ENCODE measurements at regions not wholly inside any gene's neighbourhood (a gene's known extent, or its start where the extent isn't known, plus 50 kb on each side); places are given as distances from the start of the nearest gene placed in this dataset.

DNA sequence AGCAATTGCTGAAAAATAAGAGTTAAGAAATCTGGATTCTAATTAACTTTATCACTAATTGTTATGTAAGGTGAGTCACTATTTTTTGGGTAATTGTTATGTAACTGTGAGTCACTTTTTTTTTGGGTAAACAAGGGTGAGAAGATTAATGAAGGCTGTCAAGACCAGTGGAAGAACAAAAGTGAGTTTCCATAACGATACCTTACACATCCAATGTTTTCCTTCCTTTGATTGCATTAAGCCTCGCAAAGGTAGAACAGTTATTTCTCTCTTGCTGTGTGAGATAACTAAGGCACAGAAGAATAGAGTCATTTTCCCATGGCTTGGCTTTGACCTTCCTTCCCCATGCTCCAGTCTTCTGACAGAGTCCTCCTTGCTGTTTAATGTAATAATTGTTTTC lies 374.7 kb downstream of the DDX10 start:
- Mint-ChIP-seq H3K4me3 (no peak overlapping the region), H3K27me3 (ENCODE audit: low read depth in 2 of 2) (peaks cover 8 to 14% of the 10 kb centered on the region in 2 donors), H3K9me3 (no peaks in the 10 kb centered on the region), H3K4me1 (no peaks in the 10 kb centered on the region), H3K27ac (no peak overlapping the region), H3K36me3 (no peaks in the 10 kb centered on the region)
- TF ChIP-seq, protein P1, sequence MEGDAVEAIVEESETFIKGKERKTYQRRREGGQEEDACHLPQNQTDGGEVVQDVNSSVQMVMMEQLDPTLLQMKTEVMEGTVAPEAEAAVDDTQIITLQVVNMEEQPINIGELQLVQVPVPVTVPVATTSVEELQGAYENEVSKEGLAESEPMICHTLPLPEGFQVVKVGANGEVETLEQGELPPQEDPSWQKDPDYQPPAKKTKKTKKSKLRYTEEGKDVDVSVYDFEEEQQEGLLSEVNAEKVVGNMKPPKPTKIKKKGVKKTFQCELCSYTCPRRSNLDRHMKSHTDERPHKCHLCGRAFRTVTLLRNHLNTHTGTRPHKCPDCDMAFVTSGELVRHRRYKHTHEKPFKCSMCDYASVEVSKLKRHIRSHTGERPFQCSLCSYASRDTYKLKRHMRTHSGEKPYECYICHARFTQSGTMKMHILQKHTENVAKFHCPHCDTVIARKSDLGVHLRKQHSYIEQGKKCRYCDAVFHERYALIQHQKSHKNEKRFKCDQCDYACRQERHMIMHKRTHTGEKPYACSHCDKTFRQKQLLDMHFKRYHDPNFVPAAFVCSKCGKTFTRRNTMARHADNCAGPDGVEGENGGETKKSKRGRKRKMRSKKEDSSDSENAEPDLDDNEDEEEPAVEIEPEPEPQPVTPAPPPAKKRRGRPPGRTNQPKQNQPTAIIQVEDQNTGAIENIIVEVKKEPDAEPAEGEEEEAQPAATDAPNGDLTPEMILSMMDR (IDR thresholded peaks at IDR 0.05), result no peak
- no peaks in the 10 kb centered on the region for H3K4me1 ChIP-seq (ENCODE audit: control insufficient read depth, insufficient read depth, low read length)
- no peaks in the 10 kb centered on the region for H3K36me3 ChIP-seq (ENCODE audit: control insufficient read depth, insufficient read depth, low read length)
- DNase-seq, result no peak
- H3K27me3 ChIP-seq (ENCODE audit: control insufficient read depth, insufficient read depth, low read length), result no peaks in the 10 kb centered on the region
- no peak overlapping the region for H3K27ac ChIP-seq (ENCODE audit: low read length)
- intact Hi-C loops (cut with micrococcal nuclease), result no loop called here
- no peaks in the 10 kb centered on the region for H3K9me3 ChIP-seq (ENCODE audit: control insufficient read depth, insufficient read depth, low read length)
- WGBS (ENCODE audit: insufficient coverage), result no CpG with 5 or more reads among the region's 2 CpGs
- ATAC-seq, result no peak
- no peak overlapping the region for H3K4me3 ChIP-seq (ENCODE audit: low read length)

GRCh38 chr11:109040303-109040702 lies 375.4 kb downstream of the DDX10 start:
- intact Hi-C loops (cut with micrococcal nuclease), result no loop called here
- Histone ChIP-seq H3K4me1 (ENCODE audit: control insufficient read depth, insufficient read depth, low read length) (no peaks in the 10 kb centered on the region), H3K9me3 (ENCODE audit: control insufficient read depth, insufficient read depth, low read length) (no peaks in the 10 kb centered on the region), H3K36me3 (ENCODE audit: control insufficient read depth, insufficient read depth, low read length) (no peaks in the 10 kb centered on the region), H3K4me3 (ENCODE audit: low read length) (no peak overlapping the region), H3K27ac (ENCODE audit: low read length) (no peak overlapping the region), H3K27me3 (ENCODE audit: control insufficient read depth, insufficient read depth, low read length) (no peaks in the 10 kb centered on the region)
- no peak for DNase-seq
- Mint-ChIP-seq H3K4me3 (no peak overlapping the region), H3K27me3 (ENCODE audit: low read depth in 2 of 2) (peaks cover 8 to 14% of the 10 kb centered on the region in 2 donors), H3K27ac (no peak overlapping the region), H3K36me3 (no peaks in the 10 kb centered on the region), H3K4me1 (no peaks in the 10 kb centered on the region), H3K9me3 (no peaks in the 10 kb centered on the region)
- ATAC-seq, result no peak
- 88% methylated on average over 3 of the region's 3 CpGs for WGBS (ENCODE audit: insufficient coverage)
- TF ChIP-seq, protein P1 (IDR thresholded peaks at IDR 0.05), result no peak

DNA sequence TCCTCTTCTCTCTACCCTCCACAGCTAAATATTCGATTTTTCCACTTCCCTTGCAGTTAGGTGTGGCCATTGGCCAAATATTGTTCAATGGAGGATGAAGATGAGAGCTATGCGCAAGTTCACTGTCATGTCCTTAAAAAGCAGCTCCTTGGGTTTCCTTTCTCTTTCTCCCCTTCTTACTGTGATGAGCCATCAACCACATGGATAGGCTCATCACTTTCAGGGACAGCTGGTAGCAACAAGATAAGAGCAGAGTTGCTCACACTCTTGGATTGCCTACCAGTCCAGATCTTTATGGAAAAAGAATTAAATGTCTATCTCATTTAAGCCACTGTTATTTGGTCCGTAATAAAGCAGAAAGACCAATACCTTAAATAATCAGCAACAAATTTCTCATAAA lies 377.0 kb downstream of the DDX10 start:
- intact Hi-C loops (cut with micrococcal nuclease), result no loop called here
- H3K27ac ChIP-seq (ENCODE audit: low read length), result no peak overlapping the region
- DNase-seq, result no peak
- Mint-ChIP-seq H3K9me3 (no peaks in the 10 kb centered on the region), H3K4me3 (no peak overlapping the region), H3K36me3 (no peaks in the 10 kb centered on the region), H3K4me1 (no peaks in the 10 kb centered on the region), H3K27ac (no peak overlapping the region), H3K27me3 (ENCODE audit: low read depth in 2 of 2) (peaks cover 6 to 14% of the 10 kb centered on the region in 2 donors)
- TF ChIP-seq, protein P1 (IDR thresholded peaks at IDR 0.05), result no peak
- no peaks in the 10 kb centered on the region for H3K27me3 ChIP-seq (ENCODE audit: control insufficient read depth, insufficient read depth, low read length)
- no peaks in the 10 kb centered on the region for H3K36me3 ChIP-seq (ENCODE audit: control insufficient read depth, insufficient read depth, low read length)
- no peak overlapping the region for H3K4me3 ChIP-seq (ENCODE audit: low read length)
- 89% methylated on average over 2 of the region's 3 CpGs for WGBS (ENCODE audit: insufficient coverage)
- no peaks in the 10 kb centered on the region for H3K9me3 ChIP-seq (ENCODE audit: control insufficient read depth, insufficient read depth, low read length)
- H3K4me1 ChIP-seq (ENCODE audit: control insufficient read depth, insufficient read depth, low read length), result no peaks in the 10 kb centered on the region
- no peak for ATAC-seq

GRCh38 chr11:109043315-109043714 lies 378.4 kb downstream of the DDX10 start:
- intact Hi-C loops (cut with micrococcal nuclease), result no loop called here
- Mint-ChIP-seq H3K4me3 (no peak overlapping the region), H3K27ac (no peak overlapping the region), H3K27me3 (ENCODE audit: low read depth in 2 of 2) (peaks cover 8 to 14% of the 10 kb centered on the region in 2 donors), H3K36me3 (no peaks in the 10 kb centered on the region), H3K4me1 (no peaks in the 10 kb centered on the region), H3K9me3 (no peaks in the 10 kb centered on the region)
- no peaks in the 10 kb centered on the region for H3K9me3 ChIP-seq (ENCODE audit: control insufficient read depth, insufficient read depth, low read length)
- H3K36me3 ChIP-seq (ENCODE audit: control insufficient read depth, insufficient read depth, low read length), result no peaks in the 10 kb centered on the region
- H3K4me1 ChIP-seq (ENCODE audit: control insufficient read depth, insufficient read depth, low read length), result no peaks in the 10 kb centered on the region
- ATAC-seq (no peak), DNase-seq (no peak)
- H3K4me3 ChIP-seq (ENCODE audit: low read length), result no peak overlapping the region
- WGBS (ENCODE audit: insufficient coverage), result 57% methylated on average over 3 of the region's 3 CpGs
- H3K27me3 ChIP-seq (ENCODE audit: control insufficient read depth, insufficient read depth, low read length), result no peaks in the 10 kb centered on the region
- H3K27ac ChIP-seq (ENCODE audit: low read length), result no peak overlapping the region
- TF ChIP-seq, protein P1 (IDR thresholded peaks at IDR 0.05), result no peak

Data from natural killer cell (primary cell).